Activated T-helper 1 cell treated with anti-CD3 and anti-CD28 coated beads, Interleukin-2, amount 50 U/mL, for 16 hours (primary cell): ENCODE measurements at regions not wholly inside any gene's neighbourhood (a gene's known extent, or its start where the extent isn't known, plus 50 kb on each side); places are given as distances from the start of the nearest gene placed in this dataset.

Experiments
- DNase-seq, 2 donors: peaks; one replicate each; pipeline ENCODE4 v3.0.0-alpha.2; 2020; ENCODE audit warnings: low read depth in 1 of 2, low spot score in 1 of 2

- no peak for DNase-seq
Observed at GRCh38 chr15:25233766-25234350, 205.0 kb downstream of the UBE3A start.

- no peak for DNase-seq
Observed at GRCh38 chr15:25234831-25235230, 204.0 kb downstream of the UBE3A start.

DNA sequence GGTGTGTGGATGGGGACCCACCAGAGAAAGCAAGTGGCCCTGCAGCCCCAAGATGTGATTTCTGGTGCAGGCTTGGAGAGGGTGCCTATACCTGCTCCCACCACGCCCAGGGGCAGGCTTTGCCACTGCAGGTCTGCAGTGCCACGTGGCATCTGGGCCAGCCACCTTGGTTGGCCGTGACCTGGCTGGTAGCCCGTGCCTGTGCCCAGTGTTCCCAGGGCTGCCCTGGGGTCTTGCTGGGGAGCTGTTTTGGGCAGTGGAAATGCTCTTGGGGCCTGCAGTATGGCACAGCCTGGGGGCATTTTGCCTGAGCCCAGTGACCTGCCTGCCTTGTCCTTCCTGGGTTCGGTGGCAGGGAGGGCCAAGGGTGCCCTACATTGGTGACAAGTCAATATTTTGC is 203.4 kb downstream of the UBE3A start:
- no peak for DNase-seq

DNA sequence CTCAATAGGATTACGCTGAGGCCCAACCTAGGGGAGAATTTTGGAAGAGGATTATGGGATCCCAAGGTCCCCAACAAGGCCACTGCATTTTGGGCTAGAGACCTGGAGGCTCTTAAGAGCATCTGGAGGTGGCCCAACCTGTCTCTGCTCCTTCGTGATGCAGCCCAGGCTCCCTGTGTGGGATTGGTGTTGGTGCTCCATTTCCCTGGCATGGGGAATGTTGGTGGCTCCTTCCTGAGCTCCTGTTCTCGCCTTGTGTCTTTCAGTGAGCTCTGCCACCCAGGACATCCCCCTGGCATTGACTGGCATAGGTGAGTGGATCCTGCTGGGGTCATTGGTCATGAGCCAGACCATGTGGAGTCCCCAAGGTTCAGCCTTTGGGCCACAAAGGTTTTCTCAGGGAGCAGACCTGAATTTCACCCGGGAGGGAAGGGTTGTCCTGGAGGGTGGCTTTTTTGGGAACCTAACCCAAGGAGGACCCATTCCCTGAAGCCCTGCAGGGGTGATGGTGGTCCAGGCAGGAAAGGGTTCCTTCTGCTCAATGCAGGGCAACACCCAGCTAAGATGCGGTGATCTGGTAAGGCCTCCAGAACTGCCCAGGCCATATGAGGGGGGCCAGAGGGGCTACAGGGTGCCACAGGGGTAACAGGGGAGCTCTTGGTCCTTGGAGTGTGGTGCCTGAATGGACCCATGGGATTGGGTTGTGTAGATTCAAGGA is 202.5 kb downstream of the UBE3A start:
- DNase-seq = no peak

GRCh38 chr15:25236861-25237155 is 202.0 kb downstream of the UBE3A start:
- DNase-seq = no peak

- DNase-seq = no peak
Observed at GRCh38 chr15:25237291-25237978, 201.4 kb downstream of the UBE3A start.

DNA sequence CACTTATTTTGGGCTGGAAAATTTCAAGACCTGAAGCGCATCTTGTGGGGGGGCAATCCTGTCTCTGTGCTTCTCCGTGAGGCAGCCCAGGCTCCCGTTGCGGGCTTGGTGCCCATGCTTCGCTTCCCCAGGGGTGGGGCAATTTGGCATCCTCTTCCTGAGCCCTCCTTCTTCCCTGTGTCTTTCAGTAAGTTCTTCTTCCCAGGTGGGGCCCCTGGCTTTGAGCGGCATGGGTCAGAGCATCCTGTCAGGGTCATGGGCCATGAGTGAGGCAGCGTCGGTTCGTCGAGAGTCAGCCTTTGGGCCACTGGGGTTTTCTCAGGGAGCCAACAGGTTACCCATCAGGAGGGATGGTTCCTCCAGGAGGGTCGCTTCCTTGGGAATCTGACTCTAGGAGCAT is 200.7 kb downstream of the UBE3A start:
- DNase-seq = no peak

DNA sequence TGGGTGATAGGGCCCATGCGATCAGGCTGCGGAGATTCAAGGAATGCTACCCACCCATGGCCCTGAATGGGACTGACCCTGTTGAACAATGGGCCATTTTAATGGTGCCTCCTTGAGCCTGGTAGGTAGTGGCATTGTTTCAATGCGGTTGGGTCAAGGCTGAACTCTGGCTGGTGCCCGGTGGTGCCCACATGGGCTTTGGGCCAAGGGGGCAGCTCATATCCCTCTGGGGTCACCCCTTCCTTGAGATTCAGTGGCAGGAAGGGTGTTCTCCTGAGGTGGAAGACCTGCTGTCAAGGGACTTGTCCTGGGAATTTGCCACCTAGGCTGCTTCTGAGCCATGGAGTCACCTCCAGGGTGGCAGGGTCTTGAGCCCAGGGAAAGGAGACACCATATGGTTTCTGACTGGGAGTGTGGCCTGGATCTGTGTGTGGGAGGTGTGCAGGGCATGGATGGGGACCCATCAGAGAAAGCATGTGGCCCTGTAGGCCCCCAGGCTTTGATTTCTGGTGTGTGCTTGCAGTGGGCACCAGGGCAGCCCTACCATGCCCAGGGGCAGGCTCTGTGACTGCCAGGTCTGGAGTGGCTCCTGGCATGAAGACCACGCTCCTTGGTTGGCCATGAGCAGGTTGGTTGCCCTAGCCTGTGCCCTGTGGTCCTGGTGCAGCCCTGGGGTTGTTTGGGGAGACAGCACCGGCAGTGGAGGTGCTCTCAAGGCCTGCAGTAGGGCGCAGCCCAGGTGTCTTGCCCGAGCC is 199.9 kb downstream of the UBE3A start:
- no peak for DNase-seq

DNA sequence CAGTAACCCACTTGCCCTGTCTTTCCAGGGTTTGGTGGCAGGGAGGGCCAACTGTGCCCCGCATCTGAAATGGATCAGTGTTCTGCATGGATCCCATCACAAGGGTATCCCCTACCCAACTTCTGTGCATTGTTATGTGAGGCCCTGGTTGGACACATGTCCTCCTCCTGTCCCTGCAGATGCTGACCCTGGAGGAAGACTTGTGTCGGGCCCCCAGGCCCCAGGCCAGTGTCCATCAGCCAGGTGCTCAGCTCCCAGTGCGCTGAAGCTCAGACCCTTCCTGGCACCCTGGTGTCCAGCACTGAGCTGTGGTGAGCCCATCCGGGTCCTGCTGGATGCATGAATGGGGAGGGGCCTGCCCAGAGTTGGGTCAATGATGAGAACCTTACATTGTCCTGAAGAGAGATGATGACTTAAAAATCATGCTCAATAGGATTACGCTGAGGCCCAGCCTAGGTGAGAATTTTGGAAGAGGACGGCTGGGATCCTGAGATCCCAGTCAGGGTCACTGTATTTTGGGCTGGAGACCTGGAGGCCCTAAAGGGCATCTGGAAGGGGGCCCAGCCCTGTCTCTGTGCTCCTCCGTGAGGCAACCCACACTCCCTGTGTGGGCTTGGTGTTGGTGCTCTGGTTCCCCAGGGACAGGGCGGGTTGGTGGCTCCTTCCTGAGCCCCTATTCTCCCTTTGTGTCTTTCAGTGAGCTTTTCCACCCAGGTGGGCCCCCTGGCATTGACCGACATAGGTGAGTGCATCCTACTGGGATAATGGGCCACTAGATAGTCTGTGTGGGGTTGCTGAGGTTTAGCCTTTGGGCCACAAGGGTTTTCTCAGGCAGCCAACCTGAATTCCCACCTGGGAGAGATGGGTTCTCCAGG is 199.1 kb downstream of the UBE3A start:
- DNase-seq = no peak

DNA sequence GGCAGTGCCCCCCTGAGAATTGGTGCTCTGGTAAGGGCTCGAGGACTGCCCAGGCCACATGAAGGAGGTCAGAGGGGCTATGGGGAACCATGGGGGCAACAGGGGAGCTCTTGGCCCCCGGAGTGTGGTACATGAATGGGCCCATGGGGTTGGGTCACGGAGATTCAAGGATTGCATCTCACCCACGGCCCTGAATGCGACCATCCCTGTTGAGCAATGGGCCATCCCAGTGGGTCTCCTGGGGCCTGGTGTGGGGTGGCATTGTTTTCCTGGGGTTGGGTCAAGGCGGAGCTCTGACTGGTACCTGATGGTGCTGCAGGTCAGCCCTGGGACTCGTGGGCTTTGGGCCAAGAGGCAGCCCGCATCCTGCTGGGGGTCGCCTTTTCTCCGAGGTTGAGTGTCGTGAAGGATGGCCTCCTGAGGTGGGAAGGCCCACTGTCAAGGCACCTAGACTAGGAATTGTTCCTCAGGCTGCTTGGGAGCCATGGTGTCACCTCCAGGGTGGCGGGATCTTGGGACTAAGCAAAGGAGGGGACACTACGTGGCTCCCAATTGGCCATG is 198.3 kb downstream of the UBE3A start:
- DNase-seq = no peak

DNA sequence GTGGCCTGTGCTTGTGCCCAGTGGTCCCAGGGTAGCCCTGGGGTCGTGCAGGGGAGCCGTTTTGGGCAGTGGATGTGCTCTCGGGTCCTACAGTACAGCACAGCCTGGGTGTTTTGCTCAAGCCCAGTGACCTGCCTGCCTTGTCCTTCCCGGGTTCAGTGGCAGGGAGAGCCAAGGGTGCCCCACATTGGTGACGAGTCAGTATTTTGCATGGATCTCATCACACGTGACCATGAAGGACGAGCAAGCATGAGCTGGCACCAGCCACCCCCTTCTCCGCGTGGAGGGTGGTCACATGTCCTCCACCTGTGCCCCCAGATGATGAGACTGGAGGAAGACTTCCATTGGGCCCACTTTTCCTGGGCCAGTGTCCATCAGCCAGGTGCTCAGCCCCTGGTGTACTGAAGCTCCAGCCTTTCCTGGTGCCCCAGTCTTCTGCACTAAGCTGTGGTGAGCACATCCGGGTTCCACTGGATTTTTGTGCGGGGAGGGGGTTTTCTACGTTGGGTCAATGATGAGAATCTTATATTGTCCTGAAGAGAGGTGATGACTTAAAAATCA is 197.5 kb downstream of the UBE3A start:
- no peak for DNase-seq

- DNase-seq = peak in 1 of 2 donors; percentile 2
Observed at GRCh38 chr15:25242166-25242879, 196.5 kb downstream of the UBE3A start.

DNA sequence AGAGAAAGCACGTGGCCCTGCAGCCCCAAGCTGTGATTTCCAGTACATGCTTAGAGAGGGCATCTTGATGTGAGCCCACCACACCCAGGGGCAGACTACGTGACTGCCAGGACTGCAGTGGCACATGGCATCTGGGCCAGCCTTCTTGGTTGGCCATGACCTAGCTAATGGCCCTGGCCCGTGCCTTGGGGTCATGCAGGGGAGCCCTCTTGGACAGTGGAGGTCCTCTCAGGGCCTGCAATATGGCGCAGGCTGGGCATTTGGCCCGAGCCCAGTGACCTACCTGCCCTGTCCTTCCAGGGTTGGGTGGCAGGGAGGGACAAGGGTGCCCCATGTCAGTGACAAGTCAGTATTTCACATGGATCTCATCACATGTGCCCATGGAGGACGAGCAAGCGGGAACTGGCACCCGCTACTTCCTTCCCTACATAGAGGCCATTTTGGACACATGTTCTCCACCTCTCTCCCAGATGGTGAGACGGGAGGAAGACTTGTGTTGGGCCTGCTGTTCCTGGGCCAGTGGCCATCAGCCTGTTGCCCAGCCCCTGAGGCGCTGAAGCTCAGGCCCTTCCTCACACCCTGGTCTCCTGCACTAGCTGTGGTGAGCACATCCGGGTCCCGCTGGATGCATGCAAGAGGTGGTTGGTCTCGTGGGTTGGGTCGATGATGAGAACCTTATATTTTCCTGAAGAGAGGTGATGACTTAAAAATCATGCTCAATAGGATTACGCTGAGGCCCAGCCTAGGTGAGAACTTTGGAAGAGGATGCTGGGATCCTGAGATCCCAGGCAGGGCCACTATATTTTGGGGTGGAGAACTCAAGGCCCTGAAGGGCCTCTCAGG is 195.6 kb downstream of the UBE3A start:
- no peak for DNase-seq

DNA sequence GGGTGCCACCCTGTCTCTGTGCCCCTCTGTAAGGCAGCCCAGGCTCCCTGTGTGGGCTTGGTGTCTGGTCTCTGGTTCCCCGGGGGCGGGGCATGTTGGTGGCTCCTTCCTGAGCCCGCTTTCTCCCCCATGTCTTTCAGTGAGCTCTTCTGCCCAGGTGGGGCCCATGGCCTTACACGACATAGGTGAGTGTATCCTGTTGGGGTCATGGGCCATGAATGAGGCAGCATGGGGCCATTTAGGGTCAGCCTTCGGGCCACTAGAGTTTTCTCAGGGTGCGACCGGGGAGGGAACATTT is 195.1 kb downstream of the UBE3A start:
- peak in 1 of 2 donors; percentile 2 for DNase-seq

GRCh38 chr15:25244731-25245585 is 193.9 kb downstream of the UBE3A start:
- no peak for DNase-seq

DNA sequence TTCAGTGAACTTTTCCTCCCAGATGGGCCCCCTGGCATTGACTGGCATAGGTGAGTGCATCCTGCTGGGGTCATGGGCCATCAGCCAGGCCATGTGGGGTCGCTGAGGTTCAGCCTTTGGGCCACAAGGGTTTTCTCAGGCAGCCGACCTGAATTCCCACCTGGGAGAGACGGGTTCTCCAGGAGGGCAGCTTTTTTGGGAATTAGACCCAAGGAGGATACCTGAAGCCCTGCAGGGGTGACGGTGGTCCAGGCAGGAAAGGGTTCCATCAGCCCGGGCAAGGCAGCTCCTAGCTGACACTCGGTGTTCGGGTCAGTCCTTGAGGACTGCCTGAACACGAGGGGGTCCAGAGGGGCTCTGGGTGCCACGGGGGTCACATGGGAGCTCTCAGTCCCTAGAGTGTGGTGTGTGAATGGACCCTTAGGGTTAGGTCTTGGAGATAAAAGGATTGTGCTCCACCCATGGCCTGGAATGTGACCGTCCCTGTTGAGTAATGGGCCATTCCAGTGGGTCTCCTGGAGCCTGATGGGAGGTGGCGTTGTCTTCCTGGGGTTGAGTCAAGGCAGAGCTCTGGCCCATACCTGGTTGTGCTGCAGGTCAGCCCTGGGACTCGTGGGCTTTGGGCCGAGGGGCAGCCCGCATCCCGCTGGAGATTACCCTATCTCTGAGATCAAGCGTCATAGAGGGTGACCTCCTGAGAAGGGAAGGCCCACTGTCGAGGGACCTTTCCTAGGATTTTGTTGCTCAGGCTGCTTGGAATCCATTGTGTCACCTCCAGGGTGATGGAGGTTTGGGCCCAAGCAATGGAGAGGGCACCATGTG is 192.8 kb downstream of the UBE3A start:
- DNase-seq = no peak
